ENCODE measurements at regions not wholly inside any gene's neighbourhood (a gene's known extent, or its start where the extent isn't known, plus 50 kb on each side); places are given as distances from the start of the nearest gene placed in this dataset.
"Not testable (repeated sequence)": the region's sequence is repeated elsewhere in the genome, so short reads cannot be mapped to it uniquely, and the experiment has no call there.

GRCh38 chr2:220779076-220779475 is 793.0 kb downstream of the EPHA4 start:
- not testable (repeated sequence) for H3K23ac ChIP-seq (ENCODE audit: low read length in 2 of 2); H3K4me1 ChIP-seq (ENCODE audit: control insufficient read depth, insufficient read depth, low read depth, low read length); H2AFZ ChIP-seq (ENCODE audit: low read depth, low read length); H2BK15ac ChIP-seq (ENCODE audit: low read depth, poor library complexity, severe bottlenecking); H4K8ac ChIP-seq (ENCODE audit: low read length); H2BK12ac ChIP-seq (ENCODE audit: low read length in 2 of 2); DNase-seq; H3K9ac ChIP-seq (ENCODE audit: low read length); H3K14ac ChIP-seq (ENCODE audit: low read length in 2 of 2); H3K18ac ChIP-seq (ENCODE audit: low read depth in 1 of 2, low read length in 2 of 2); H3K4ac ChIP-seq (ENCODE audit: low read depth in 1 of 2, low read length in 2 of 2); H3K27me3 ChIP-seq (ENCODE audit: control insufficient read depth in 1 of 2, insufficient read depth in 1 of 2, low read length in 2 of 2); H4K91ac ChIP-seq (ENCODE audit: low read length); H2BK120ac ChIP-seq (ENCODE audit: low read depth, low read length); H3K4me2 ChIP-seq (ENCODE audit: low read length, poor library complexity, severe bottlenecking); H3K36me3 ChIP-seq (ENCODE audit: control insufficient read depth in 1 of 2, insufficient read depth in 2 of 2, low read depth in 1 of 2, low read length in 2 of 2); H3K79me1 ChIP-seq (replicated peaks; ENCODE audit: low read length, poor library complexity, severe bottlenecking); H2BK5ac ChIP-seq (ENCODE audit: low read depth, low read length, poor library complexity, severe bottlenecking); H3K9me3 ChIP-seq (ENCODE audit: control insufficient read depth, low read length); H3K27ac ChIP-seq (ENCODE audit: low read length, poor library complexity, severe bottlenecking); H3K4me3 ChIP-seq (ENCODE audit: insufficient read depth in 1 of 2, low read depth in 1 of 2, low read length in 2 of 2); H2AK5ac ChIP-seq (ENCODE audit: low read length, severe bottlenecking)

- Histone ChIP-seq H2BK120ac (ENCODE audit: low read depth, low read length) (no peak overlapping the region), H3K4me1 (ENCODE audit: control insufficient read depth, insufficient read depth, low read depth, low read length) (peaks cover 1% of the 10 kb centered on the region), H3K9me3 (ENCODE audit: control insufficient read depth, low read length) (peaks cover 5% of the 10 kb centered on the region), H2BK15ac (ENCODE audit: low read depth, poor library complexity, severe bottlenecking) (no peak overlapping the region), H3K36me3 (ENCODE audit: control insufficient read depth in 1 of 2, insufficient read depth in 2 of 2, low read depth in 1 of 2, low read length in 2 of 2) (no peaks in the 10 kb centered on the region), H4K91ac (ENCODE audit: low read length) (no peak overlapping the region), H2BK5ac (ENCODE audit: low read depth, low read length, poor library complexity, severe bottlenecking) (no peak overlapping the region), H3K4ac (ENCODE audit: low read depth in 1 of 2, low read length in 2 of 2) (no peak overlapping the region), H3K23ac (ENCODE audit: low read length in 2 of 2) (no peak overlapping the region), H4K8ac (ENCODE audit: low read length) (no peak overlapping the region), H3K14ac (ENCODE audit: low read length in 2 of 2) (no peak overlapping the region), H2AFZ (ENCODE audit: low read depth, low read length) (no peak overlapping the region), H3K18ac (ENCODE audit: low read depth in 1 of 2, low read length in 2 of 2) (no peak overlapping the region), H3K79me1 (replicated peaks; ENCODE audit: low read length, poor library complexity, severe bottlenecking) (no peaks in the 10 kb centered on the region), H3K4me3 (ENCODE audit: insufficient read depth in 1 of 2, low read depth in 1 of 2, low read length in 2 of 2) (no peak overlapping the region), H3K4me2 (ENCODE audit: low read length, poor library complexity, severe bottlenecking) (no peak overlapping the region), H3K27ac (ENCODE audit: low read length, poor library complexity, severe bottlenecking) (peak overlapping the region; percentile 48), H3K27me3 (ENCODE audit: control insufficient read depth in 1 of 2, insufficient read depth in 1 of 2, low read length in 2 of 2) (no peaks in the 10 kb centered on the region), H3K9ac (ENCODE audit: low read length) (no peak overlapping the region), H2BK12ac (ENCODE audit: low read length in 2 of 2) (no peak overlapping the region), H2AK5ac (ENCODE audit: low read length, severe bottlenecking) (no peak overlapping the region)
- DNase-seq: no peak
- WGBS: no CpG with 5 or more reads among the region's 1 CpG
Observed at GRCh38 chr2:220779511-220779910, 792.6 kb downstream of the EPHA4 start.

GRCh38 chr2:220779931-220780330 is 792.2 kb downstream of the EPHA4 start:
- Histone ChIP-seq H3K27me3 (ENCODE audit: control insufficient read depth in 1 of 2, insufficient read depth in 1 of 2, low read length in 2 of 2) (no peaks in the 10 kb centered on the region), H2AK5ac (ENCODE audit: low read length, severe bottlenecking) (no peak overlapping the region), H3K14ac (ENCODE audit: low read length in 2 of 2) (no peak overlapping the region), H2BK120ac (ENCODE audit: low read depth, low read length) (no peak overlapping the region), H3K36me3 (ENCODE audit: control insufficient read depth in 1 of 2, insufficient read depth in 2 of 2, low read depth in 1 of 2, low read length in 2 of 2) (no peaks in the 10 kb centered on the region), H3K4me3 (ENCODE audit: insufficient read depth in 1 of 2, low read depth in 1 of 2, low read length in 2 of 2) (peak overlapping the region in 1 of 2 experiments; percentile 22), H2BK15ac (ENCODE audit: low read depth, poor library complexity, severe bottlenecking) (no peak overlapping the region), H3K23ac (ENCODE audit: low read length in 2 of 2) (no peak overlapping the region), H2BK5ac (ENCODE audit: low read depth, low read length, poor library complexity, severe bottlenecking) (no peak overlapping the region), H3K4me1 (ENCODE audit: control insufficient read depth, insufficient read depth, low read depth, low read length) (peaks cover 1% of the 10 kb centered on the region), H4K8ac (ENCODE audit: low read length) (no peak overlapping the region), H3K79me1 (replicated peaks; ENCODE audit: low read length, poor library complexity, severe bottlenecking) (no peaks in the 10 kb centered on the region), H3K9me3 (ENCODE audit: control insufficient read depth, low read length) (peaks cover 5% of the 10 kb centered on the region), H2AFZ (ENCODE audit: low read depth, low read length) (no peak overlapping the region), H3K9ac (ENCODE audit: low read length) (no peak overlapping the region), H3K4ac (ENCODE audit: low read depth in 1 of 2, low read length in 2 of 2) (no peak overlapping the region), H3K27ac (ENCODE audit: low read length, poor library complexity, severe bottlenecking) (peak overlapping the region; percentile 48), H3K4me2 (ENCODE audit: low read length, poor library complexity, severe bottlenecking) (no peak overlapping the region), H4K91ac (ENCODE audit: low read length) (no peak overlapping the region), H2BK12ac (ENCODE audit: low read length in 2 of 2) (no peak overlapping the region), H3K18ac (ENCODE audit: low read depth in 1 of 2, low read length in 2 of 2) (no peak overlapping the region)
- 67% methylated on average over 1 of the region's 2 CpGs for WGBS
- peak; percentile 62 for DNase-seq

- Histone ChIP-seq H3K79me1 (replicated peaks; ENCODE audit: low read length, poor library complexity, severe bottlenecking) (no peaks in the 10 kb centered on the region), H3K14ac (ENCODE audit: low read length in 2 of 2) (no peak overlapping the region), H4K91ac (ENCODE audit: low read length) (no peak overlapping the region), H3K27me3 (ENCODE audit: control insufficient read depth in 1 of 2, insufficient read depth in 1 of 2, low read length in 2 of 2) (no peaks in the 10 kb centered on the region), H2BK5ac (ENCODE audit: low read depth, low read length, poor library complexity, severe bottlenecking) (no peak overlapping the region), H3K9me3 (ENCODE audit: control insufficient read depth, low read length) (peaks cover 5% of the 10 kb centered on the region), H2BK12ac (ENCODE audit: low read length in 2 of 2) (no peak overlapping the region), H3K4me1 (ENCODE audit: control insufficient read depth, insufficient read depth, low read depth, low read length) (peaks cover 1% of the 10 kb centered on the region), H3K36me3 (ENCODE audit: control insufficient read depth in 1 of 2, insufficient read depth in 2 of 2, low read depth in 1 of 2, low read length in 2 of 2) (no peaks in the 10 kb centered on the region), H3K18ac (ENCODE audit: low read depth in 1 of 2, low read length in 2 of 2) (no peak overlapping the region), H2BK15ac (ENCODE audit: low read depth, poor library complexity, severe bottlenecking) (no peak overlapping the region), H3K9ac (ENCODE audit: low read length) (no peak overlapping the region), H3K27ac (ENCODE audit: low read length, poor library complexity, severe bottlenecking) (no peak overlapping the region), H3K4me2 (ENCODE audit: low read length, poor library complexity, severe bottlenecking) (no peak overlapping the region), H3K23ac (ENCODE audit: low read length in 2 of 2) (no peak overlapping the region), H3K4ac (ENCODE audit: low read depth in 1 of 2, low read length in 2 of 2) (no peak overlapping the region), H3K4me3 (ENCODE audit: insufficient read depth in 1 of 2, low read depth in 1 of 2, low read length in 2 of 2) (no peak overlapping the region), H2BK120ac (ENCODE audit: low read depth, low read length) (no peak overlapping the region), H4K8ac (ENCODE audit: low read length) (no peak overlapping the region), H2AK5ac (ENCODE audit: low read length, severe bottlenecking) (no peak overlapping the region), H2AFZ (ENCODE audit: low read depth, low read length) (no peak overlapping the region)
- DNase-seq: peak; percentile 13
- 80% methylated on average over 4 of the region's 5 CpGs for WGBS
Observed at GRCh38 chr2:220781622-220782241, 790.4 kb downstream of the EPHA4 start.

Data from mesenchymal stem cell (in vitro differentiated cells and primary cell).